GM12891 (cell line): ENCODE measurements at regions not wholly inside any gene's neighbourhood (a gene's known extent, or its start where the extent isn't known, plus 50 kb on each side); places are given as distances from the start of the nearest gene placed in this dataset.

Experiments used
- DNase-seq: peaks from one replicate; pipeline ENCODE4 v3.0.0; 2011; ENCODE audit warnings: low spot score; ENCODE audit not compliant: insufficient read length
- FAIRE-seq: peaks from 2 replicates; lab custom pipeline; 2011; peaks lifted over from hg19 to GRCh38; lab: Jason Lieb, UNC
- PAX5 ChIP-seq: IDR thresholded peaks from 2 replicates; pipeline ENCODE4 v1.6.1; 2011; ENCODE audit warnings: low read length, moderate library complexity, mild to moderate bottlenecking; ENCODE audit not compliant: insufficient read depth, severe bottlenecking
- POLR2A ChIP-seq: IDR thresholded peaks from 2 replicates; pipeline ENCODE4 v1.6.1; 2011; ENCODE audit warnings: low read depth, low read length, control low read depth
- POLR2AphosphoS5 ChIP-seq: IDR thresholded peaks from 2 replicates; pipeline ENCODE4 v1.6.1; 2011; ENCODE audit warnings: low read depth, low read length, control low read depth
- POU2F2 ChIP-seq: IDR thresholded peaks from 2 replicates; pipeline ENCODE4 v1.6.1; 2011; ENCODE audit warnings: low read depth, mild to moderate bottlenecking, control low read depth, low read length, moderate library complexity
- SPI1 ChIP-seq: IDR thresholded peaks from 2 replicates; pipeline ENCODE4 v1.6.1; 2011; ENCODE audit warnings: low read depth, low read length, control low read depth
- TAF1 ChIP-seq: IDR thresholded peaks from 2 replicates; pipeline ENCODE4 v1.6.1; 2011; ENCODE audit warnings: low read depth, low read length, control low read depth

DNA sequence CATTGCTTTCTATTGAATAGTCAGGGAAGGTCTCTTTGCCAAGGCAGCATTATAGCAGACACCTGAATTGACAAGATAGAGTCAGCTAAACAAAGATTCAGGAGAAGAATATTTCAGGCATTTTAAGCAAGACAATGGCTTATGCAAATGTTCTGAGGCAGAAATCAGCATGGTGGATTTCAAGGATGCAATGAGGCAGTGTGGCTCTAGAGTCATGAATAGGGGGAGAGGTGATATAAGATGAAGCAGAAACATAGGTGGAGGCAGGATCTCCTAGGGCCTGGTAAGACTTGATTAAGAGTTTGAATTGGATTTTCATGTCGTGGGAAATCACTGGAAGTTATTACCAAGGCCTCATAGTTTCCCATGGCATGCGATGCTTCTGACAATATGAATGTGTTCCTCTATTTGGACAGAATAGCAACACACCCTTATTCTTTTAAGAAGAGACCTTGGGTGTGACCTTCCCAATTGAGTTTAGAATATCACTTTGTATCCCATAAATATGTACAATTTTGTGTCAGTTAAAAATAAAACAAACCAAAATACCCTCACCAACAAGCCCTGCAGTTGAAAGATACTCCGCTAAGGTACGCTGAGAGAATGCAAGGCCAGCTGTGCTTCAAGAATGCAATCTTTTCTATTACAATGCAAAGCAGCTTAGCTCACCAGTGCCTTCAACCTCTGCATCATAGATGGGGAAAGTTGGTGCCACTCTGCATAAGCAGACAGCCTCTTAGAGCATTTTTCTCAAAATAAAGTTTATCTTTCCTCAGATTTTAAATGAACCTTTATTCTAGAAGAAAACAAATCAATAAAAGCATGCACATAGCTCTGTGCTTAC lies 139.6 kb upstream of the SALL1 start:
- no peak for TF ChIP-seq SPI1
- no peak for TF ChIP-seq POU2F2
- no peak for TF ChIP-seq POLR2AphosphoS5
- no peak for TF ChIP-seq TAF1
- no peak for TF ChIP-seq POLR2A
- TF ChIP-seq PAX5: no peak
- FAIRE-seq (no peak), DNase-seq (no peak)

DNA sequence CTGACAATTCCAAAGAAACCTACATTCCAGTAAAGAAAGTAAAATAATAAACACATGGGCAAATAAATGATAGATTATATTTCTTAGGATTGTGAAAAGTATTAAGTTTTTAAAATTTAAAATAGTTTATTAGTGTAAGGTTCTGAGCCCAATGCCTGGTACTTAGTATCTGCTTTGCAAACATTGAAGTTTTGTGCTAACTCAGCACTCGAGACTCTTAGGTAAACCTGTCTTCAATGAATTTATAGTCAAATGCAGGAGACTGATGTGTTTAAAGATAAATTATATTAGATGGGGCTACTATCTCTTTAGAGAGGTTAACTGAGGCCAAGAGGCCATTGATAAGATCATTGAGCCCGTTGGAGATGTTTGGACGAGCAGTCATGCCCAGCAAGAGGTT lies 138.3 kb upstream of the SALL1 start:
- FAIRE-seq: no peak
- DNase-seq: no peak
- TF ChIP-seq SPI1 (no peak), POU2F2 (no peak), PAX5 (no peak)

GRCh38 chr16:51287121-51287755 lies 136.2 kb upstream of the SALL1 start:
- FAIRE-seq: no peak
- TF ChIP-seq POLR2A (no peak), POU2F2 (no peak), SPI1 (no peak), PAX5 (no peak), TAF1 (no peak), POLR2AphosphoS5 (no peak)
- no peak for DNase-seq

DNA sequence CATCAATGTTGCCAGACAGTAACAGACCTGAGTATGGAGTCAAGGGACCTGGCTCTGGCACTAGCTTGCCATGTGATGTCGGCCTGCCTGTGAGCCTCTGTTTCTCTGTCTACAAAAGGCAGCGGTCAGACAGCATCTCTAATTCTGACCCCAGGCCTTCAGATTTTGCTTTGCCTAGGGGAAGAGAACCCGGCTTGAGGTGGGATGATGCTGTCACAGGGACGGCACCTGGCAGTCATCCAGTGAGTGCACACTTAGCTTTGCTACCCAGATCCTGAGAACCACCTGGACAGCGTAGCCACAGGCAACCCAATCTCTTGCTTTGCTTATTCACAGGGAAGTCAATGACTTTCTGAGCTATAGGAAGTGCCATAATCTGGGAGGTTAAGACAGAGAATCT lies 135.2 kb upstream of the SALL1 start:
- DNase-seq (no peak), FAIRE-seq (no peak)
- no peak for TF ChIP-seq SPI1
- TF ChIP-seq PAX5: no peak
- TF ChIP-seq POU2F2: no peak
- no peak for TF ChIP-seq TAF1
- TF ChIP-seq POLR2A: no peak
- TF ChIP-seq POLR2AphosphoS5: no peak

- DNase-seq (no peak), FAIRE-seq (no peak)
- TF ChIP-seq SPI1 (no peak), PAX5 (no peak)
Measured at GRCh38 chr16:51276336-51276735, 125.3 kb upstream of the SALL1 start.

- no peak for FAIRE-seq
- TF ChIP-seq POU2F2 (no peak), PAX5 (no peak), POLR2A (no peak), TAF1 (no peak), POLR2AphosphoS5 (no peak), SPI1 (no peak)
- DNase-seq: no peak
Measured at GRCh38 chr16:51272420-51272819, 121.3 kb upstream of the SALL1 start.

GRCh38 chr16:51271156-51271701 lies 120.2 kb upstream of the SALL1 start:
- no peak for FAIRE-seq
- TF ChIP-seq TAF1: no peak
- TF ChIP-seq POLR2AphosphoS5: no peak
- no peak for TF ChIP-seq SPI1
- DNase-seq: no peak

DNA sequence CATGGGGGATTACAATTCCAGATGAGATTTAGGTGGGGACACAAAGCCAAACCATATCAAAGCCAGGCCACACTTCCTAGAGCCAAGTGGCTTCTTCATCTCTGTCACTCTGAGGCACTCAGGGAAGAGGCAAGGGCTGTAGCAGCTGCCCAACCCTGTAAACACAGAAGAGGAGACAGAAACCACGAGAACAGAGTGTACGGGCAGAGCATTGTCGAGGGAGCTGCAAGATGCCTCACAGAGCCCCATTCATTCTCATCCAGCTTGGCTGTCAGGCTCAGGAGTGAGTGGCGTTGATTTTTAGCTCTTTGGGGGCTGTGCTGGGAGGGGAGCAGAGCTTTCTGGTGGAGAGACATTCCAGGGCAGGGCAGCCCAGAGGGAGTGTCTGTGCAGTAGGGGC lies 117.2 kb upstream of the SALL1 start:
- FAIRE-seq: no peak
- no peak for TF ChIP-seq POLR2A
- TF ChIP-seq POU2F2: no peak
- TF ChIP-seq PAX5: no peak
- no peak for TF ChIP-seq POLR2AphosphoS5
- no peak for TF ChIP-seq TAF1
- TF ChIP-seq SPI1: no peak
- no peak for DNase-seq

GRCh38 chr16:51267681-51268080 lies 116.6 kb upstream of the SALL1 start:
- FAIRE-seq (no peak), DNase-seq (no peak)
- TF ChIP-seq POLR2AphosphoS5: no peak
- TF ChIP-seq PAX5: no peak

DNA sequence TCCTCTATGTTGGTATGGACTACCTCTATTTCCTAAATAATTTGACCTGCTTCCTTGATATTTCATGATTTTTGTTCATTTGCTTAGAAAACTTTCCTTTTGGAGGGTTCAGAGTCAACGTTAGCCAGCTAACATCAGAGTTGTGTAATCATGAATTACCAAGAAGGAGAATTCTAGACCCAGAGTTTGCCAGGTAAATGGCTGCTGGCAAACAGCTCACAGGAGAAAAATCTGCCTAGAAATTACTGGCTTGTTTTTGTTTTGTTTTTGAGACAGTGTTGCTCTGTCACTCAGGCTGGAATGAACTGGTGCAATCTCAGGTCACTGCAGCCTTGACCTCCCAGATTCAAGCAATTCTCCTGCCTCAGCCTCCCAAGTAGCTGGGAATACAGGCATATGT lies 111.4 kb upstream of the SALL1 start:
- FAIRE-seq (no peak), DNase-seq (no peak)
- no peak for TF ChIP-seq TAF1
- no peak for TF ChIP-seq POLR2AphosphoS5
- no peak for TF ChIP-seq POU2F2
- no peak for TF ChIP-seq POLR2A
- TF ChIP-seq SPI1: no peak
- TF ChIP-seq PAX5: no peak
